Activated naive CD4-positive, alpha-beta T cell treated with anti-CD3 and anti-CD28 coated beads, Interleukin-2, amount 50 U/mL, for 16 hours (primary cell): ENCODE measurements at regions not wholly inside any gene's neighbourhood (a gene's known extent, or its start where the extent isn't known, plus 50 kb on each side); places are given as distances from the start of the nearest gene placed in this dataset.
"Not testable (repeated sequence)": the region's sequence is repeated elsewhere in the genome, so short reads cannot be mapped to it uniquely, and the experiment has no call there.

Experiments
- DNase-seq: peaks from one replicate; pipeline ENCODE4 v3.0.0-alpha.2; 2020

GRCh38 chrX:9349572-9350494 is 115.0 kb upstream of the TBL1X start:
- no peak for DNase-seq

- DNase-seq = no peak
Measured at GRCh38 chrX:9351126-9351525, 113.7 kb upstream of the TBL1X start.

GRCh38 chrX:9352243-9352642 is 112.6 kb upstream of the TBL1X start:
- DNase-seq = no peak

- peak; percentile 15 for DNase-seq
Measured at GRCh38 chrX:9352694-9353411, 112.0 kb upstream of the TBL1X start.

GRCh38 chrX:9354918-9355317 is 109.9 kb upstream of the TBL1X start:
- no peak for DNase-seq

- no peak for DNase-seq
Measured at GRCh38 chrX:9355739-9356138, 109.1 kb upstream of the TBL1X start.

GRCh38 chrX:9356846-9357245 is 108.0 kb upstream of the TBL1X start:
- DNase-seq = no peak

GRCh38 chrX:9357518-9358114 is 107.2 kb upstream of the TBL1X start:
- no peak for DNase-seq

GRCh38 chrX:9362363-9362928 is 102.4 kb upstream of the TBL1X start:
- no peak for DNase-seq

GRCh38 chrX:9367421-9367820 is 97.4 kb upstream of the TBL1X start:
- DNase-seq = no peak

GRCh38 chrX:9368262-9368661 is 96.6 kb upstream of the TBL1X start:
- DNase-seq = no peak

- DNase-seq = no peak
Measured at GRCh38 chrX:9369802-9370291, 95.0 kb upstream of the TBL1X start.

GRCh38 chrX:9370893-9371292 is 94.0 kb upstream of the TBL1X start:
- DNase-seq = no peak

GRCh38 chrX:9372866-9373265 is 92.0 kb upstream of the TBL1X start:
- no peak for DNase-seq

- no peak for DNase-seq
Measured at GRCh38 chrX:9373789-9374188, 91.1 kb upstream of the TBL1X start.

GRCh38 chrX:9374555-9374954 is 90.3 kb upstream of the TBL1X start:
- no peak for DNase-seq

- DNase-seq = no peak
Measured at GRCh38 chrX:9376111-9376510, 88.7 kb upstream of the TBL1X start.

GRCh38 chrX:9377216-9377615 is 87.6 kb upstream of the TBL1X start:
- not testable (repeated sequence) for DNase-seq

- no peak for DNase-seq
Measured at GRCh38 chrX:9378980-9379696, 85.7 kb upstream of the TBL1X start.

GRCh38 chrX:9379697-9380551 is 84.9 kb upstream of the TBL1X start:
- DNase-seq = no peak

- no peak for DNase-seq
Measured at GRCh38 chrX:9383655-9384054, 81.2 kb upstream of the TBL1X start.

- DNase-seq = no peak
Measured at GRCh38 chrX:9388450-9388849, 76.4 kb upstream of the TBL1X start.
